ENCODE measurements at regions not wholly inside any gene's neighbourhood (a gene's known extent, or its start where the extent isn't known, plus 50 kb on each side); places are given as distances from the start of the nearest gene placed in this dataset.

- TF ChIP-seq POLR2AphosphoS5 (IDR thresholded peaks at IDR 0.05) = peak in 1 of 3 donors; percentile 51
- TF ChIP-seq POLR2A (IDR thresholded peaks at IDR 0.05) = no peak
- TF ChIP-seq CTCF (IDR thresholded peaks at IDR 0.05) = no peak
These were observed 457.3 kb upstream of the KCNMB2 start for GRCh38 chr3:178078953-178079352.

Data from breast epithelium (tissue), 3 donors.